Esophagus muscularis mucosa (tissue), 3 donors: ENCODE measurements at regions not wholly inside any gene's neighbourhood (a gene's known extent, or its start where the extent isn't known, plus 50 kb on each side); places are given as distances from the start of the nearest gene placed in this dataset.
"Not testable (repeated sequence)": the region's sequence is repeated elsewhere in the genome, so short reads cannot be mapped to it uniquely, and the experiment has no call there.

Source experiments
- POLR2A ChIP-seq: fragments of 450-650 bp; IDR thresholded peaks from one replicate; pipeline ENCODE4 v1.6.1; 2017; ENCODE audit warnings: antibody characterized with exemption, moderate library complexity, mild to moderate bottlenecking, low read depth
- POLR2AphosphoS5 ChIP-seq, 2 donors: sonication (generic); formaldehyde crosslinking; IDR thresholded peaks; one replicate each; pipeline ENCODE4 v1.6.1; 2017; ENCODE audit warnings: antibody characterized with exemption in 2 of 2
- TF ChIP-seq, protein P1 (sequence below), 3 experiments: fragments of 200-600 bp in 2 of 3; fragments of 450-650 bp in 1 of 3; sonication (generic) in 2 of 3; IDR thresholded peaks; one replicate each; pipeline ENCODE4 v1.5.1; 2017 to 2019; ENCODE audit warnings: antibody characterized with exemption in 3 of 3, mild to moderate bottlenecking in 2 of 3, moderate library complexity in 1 of 3

DNA sequence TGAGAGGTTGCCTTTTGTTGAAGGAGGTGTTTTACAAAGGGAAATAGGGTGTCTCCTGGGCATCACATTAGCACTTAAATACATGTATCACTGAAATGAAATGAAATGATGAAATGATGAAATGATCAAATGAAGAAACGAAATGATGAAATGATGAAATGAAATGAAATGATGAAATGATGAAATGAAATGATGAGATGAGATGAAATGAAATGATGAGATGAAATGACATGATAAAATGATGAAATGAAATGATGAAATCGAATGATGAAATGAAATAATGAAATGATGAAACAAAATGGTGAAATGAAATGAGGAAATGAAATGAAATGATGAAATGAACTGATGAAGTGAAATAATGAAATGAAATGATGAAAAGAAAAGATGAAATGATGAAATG is 137.6 kb upstream of the ERV3-1 start:
- not testable (repeated sequence) for TF ChIP-seq POLR2AphosphoS5 (IDR thresholded peaks at IDR 0.05); POLR2A
- TF ChIP-seq, protein P1, sequence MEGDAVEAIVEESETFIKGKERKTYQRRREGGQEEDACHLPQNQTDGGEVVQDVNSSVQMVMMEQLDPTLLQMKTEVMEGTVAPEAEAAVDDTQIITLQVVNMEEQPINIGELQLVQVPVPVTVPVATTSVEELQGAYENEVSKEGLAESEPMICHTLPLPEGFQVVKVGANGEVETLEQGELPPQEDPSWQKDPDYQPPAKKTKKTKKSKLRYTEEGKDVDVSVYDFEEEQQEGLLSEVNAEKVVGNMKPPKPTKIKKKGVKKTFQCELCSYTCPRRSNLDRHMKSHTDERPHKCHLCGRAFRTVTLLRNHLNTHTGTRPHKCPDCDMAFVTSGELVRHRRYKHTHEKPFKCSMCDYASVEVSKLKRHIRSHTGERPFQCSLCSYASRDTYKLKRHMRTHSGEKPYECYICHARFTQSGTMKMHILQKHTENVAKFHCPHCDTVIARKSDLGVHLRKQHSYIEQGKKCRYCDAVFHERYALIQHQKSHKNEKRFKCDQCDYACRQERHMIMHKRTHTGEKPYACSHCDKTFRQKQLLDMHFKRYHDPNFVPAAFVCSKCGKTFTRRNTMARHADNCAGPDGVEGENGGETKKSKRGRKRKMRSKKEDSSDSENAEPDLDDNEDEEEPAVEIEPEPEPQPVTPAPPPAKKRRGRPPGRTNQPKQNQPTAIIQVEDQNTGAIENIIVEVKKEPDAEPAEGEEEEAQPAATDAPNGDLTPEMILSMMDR (IDR thresholded peaks at IDR 0.05), result not testable (repeated sequence)
